ENCODE measurements at regions not wholly inside any gene's neighbourhood (a gene's known extent, or its start where the extent isn't known, plus 50 kb on each side); places are given as distances from the start of the nearest gene placed in this dataset.
"Not testable (repeated sequence)": the region's sequence is repeated elsewhere in the genome, so short reads cannot be mapped to it uniquely, and the experiment has no call there.

DNA sequence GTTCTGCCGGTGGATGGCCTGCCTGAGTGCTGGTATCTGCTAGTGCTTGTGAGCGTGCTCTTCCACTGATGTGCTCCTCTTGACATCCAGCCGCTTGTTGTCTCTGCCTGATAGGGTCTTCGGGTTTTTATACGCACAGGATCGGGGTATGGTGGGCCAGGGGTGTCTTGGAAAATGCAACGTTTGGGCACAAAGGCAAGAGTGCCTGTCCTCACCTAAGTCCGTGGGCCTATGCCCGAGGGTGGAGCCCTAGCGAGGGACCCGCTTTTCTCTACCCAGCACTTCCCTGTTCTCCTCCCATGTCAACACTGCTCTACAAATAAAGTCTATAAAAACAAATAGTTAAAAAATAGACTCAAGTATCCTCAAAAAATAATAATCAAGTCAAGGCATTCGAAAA is 1007.8 kb downstream of the PLA2G4A start:
- H3K4me1 ChIP-seq (ENCODE audit: insufficient read depth, low read length), result no peaks in the 10 kb centered on the region
- H3K36me3 ChIP-seq (ENCODE audit: insufficient read depth, low read length), result no peaks in the 10 kb centered on the region
- H3K27me3 ChIP-seq (ENCODE audit: insufficient read depth, low read length), result no peaks in the 10 kb centered on the region
- WGBS, result 96% methylated on average over 11 of the region's 12 CpGs
- peaks cover 3% of the 10 kb centered on the region; the same call in 1 of the 2 replicates for H3K9me3 ChIP-seq (ENCODE audit: insufficient read depth, low read depth, low read length)
- no peak overlapping the region for H3K27ac ChIP-seq (ENCODE audit: low read depth, low read length)
- no peak overlapping the region for H3K4me3 ChIP-seq (ENCODE audit: low read length)
- no peak overlapping the region for H3K9ac ChIP-seq (ENCODE audit: low read depth, low read length)

DNA sequence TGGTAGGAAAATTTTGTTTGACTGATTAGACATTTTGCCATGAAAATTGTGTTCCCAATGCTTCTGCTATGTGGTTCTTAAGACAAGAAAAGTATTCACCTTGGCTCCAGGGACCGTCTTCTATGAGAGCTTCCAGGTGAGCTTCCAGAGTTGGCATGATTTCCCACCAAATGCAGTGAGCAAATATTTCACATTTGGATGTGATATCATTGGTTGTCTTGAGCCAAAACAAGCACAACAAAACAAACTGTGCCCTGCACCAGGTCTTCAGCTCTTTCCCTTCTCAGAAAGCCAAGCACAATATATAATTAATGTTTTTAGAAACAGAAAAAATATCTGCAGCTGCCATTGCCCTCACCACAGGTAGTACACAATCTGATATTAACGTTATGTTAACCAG is 1009.0 kb downstream of the PLA2G4A start:
- Histone ChIP-seq H3K9me3 (ENCODE audit: insufficient read depth, low read depth, low read length) (peaks cover 11% of the 10 kb centered on the region), H3K4me1 (ENCODE audit: insufficient read depth, low read length) (no peaks in the 10 kb centered on the region), H3K27me3 (ENCODE audit: insufficient read depth, low read length) (no peaks in the 10 kb centered on the region), H3K27ac (ENCODE audit: low read depth, low read length) (no peak overlapping the region), H3K4me3 (ENCODE audit: low read length) (no peak overlapping the region), H3K9ac (ENCODE audit: low read depth, low read length) (no peak overlapping the region), H3K36me3 (ENCODE audit: insufficient read depth, low read length) (no peaks in the 10 kb centered on the region)
- 84% methylated on average over 1 of the region's 2 CpGs for WGBS

DNA sequence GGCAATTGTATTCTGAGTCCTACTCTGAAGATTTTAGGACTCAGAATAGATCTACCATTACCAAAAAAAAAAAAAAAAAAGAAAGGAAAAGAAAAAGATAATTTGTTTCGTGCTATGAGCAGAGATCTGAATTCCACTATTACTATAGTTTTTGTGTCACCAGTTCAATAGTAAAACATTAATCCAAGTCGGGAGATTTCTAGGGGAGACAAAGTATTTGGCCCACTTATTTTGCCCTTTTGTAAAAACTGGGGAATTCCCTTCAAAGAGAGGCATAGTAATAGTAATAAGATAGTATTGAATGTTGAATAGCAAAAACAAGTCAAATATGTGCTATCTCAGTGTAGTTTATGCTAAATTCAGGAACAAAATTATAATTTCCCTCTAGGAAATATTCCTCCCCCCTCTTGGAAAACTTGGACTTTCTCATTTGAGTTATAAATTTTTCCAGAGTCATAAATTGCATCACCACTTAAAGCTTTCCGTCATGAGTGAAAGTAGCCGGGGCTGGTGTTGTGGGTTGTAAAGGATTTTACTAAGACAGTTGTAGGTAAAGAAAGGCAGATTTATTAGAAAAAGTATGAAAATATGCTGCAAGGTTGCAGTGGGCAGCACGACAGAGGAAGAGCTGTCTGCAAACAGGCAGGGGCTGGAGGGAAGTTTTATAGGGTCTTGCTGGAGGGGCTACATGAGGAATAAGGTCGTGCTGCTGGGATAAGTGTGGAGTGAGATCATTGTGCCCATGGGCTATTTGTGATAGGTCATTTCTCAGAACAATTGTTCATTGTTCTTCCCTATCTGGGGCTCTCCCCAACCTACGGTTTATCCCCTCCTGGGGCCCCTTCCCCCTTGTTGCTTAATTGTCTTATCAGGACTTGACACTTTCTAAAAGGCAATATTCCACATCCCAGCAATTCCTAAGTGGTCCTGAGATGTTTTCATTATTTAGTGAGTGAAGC is 1009.9 kb downstream of the PLA2G4A start:
- Histone ChIP-seq H3K36me3 (ENCODE audit: insufficient read depth, low read length) (no peaks in the 10 kb centered on the region), H3K4me3 (ENCODE audit: low read length) (no peak overlapping the region), H3K9ac (ENCODE audit: low read depth, low read length) (no peak overlapping the region), H3K27ac (ENCODE audit: low read depth, low read length) (no peak overlapping the region), H3K9me3 (ENCODE audit: insufficient read depth, low read depth, low read length) (peaks cover 19% of the 10 kb centered on the region), H3K27me3 (ENCODE audit: insufficient read depth, low read length) (no peaks in the 10 kb centered on the region), H3K4me1 (ENCODE audit: insufficient read depth, low read length) (no peaks in the 10 kb centered on the region)
- 88% methylated on average over 6 of the region's 7 CpGs for WGBS

DNA sequence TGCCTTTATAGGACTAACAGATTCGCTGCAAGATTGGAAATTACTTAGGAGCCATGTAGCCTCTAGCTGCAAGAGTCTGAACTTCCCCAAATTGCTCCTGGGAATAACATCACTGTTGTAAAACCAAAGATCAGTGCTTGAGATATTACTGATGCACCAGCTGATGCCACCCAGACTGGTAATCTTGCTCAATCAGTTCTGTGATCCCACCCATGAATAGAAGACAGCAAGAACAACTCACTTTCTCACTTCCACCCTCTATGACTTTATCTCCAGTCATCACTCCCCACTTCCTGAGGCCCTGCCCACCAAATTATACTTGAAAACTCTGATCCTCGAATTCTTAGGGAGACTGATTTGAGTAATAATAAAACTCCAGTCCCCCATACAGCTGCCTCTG is 1011.1 kb downstream of the PLA2G4A start:
- Histone ChIP-seq H3K9ac (ENCODE audit: low read depth, low read length) (no peak overlapping the region), H3K36me3 (ENCODE audit: insufficient read depth, low read length) (no peaks in the 10 kb centered on the region), H3K27me3 (ENCODE audit: insufficient read depth, low read length) (no peaks in the 10 kb centered on the region), H3K9me3 (ENCODE audit: insufficient read depth, low read depth, low read length) (peaks cover 22% of the 10 kb centered on the region), H3K27ac (ENCODE audit: low read depth, low read length) (no peak overlapping the region), H3K4me3 (ENCODE audit: low read length) (no peak overlapping the region), H3K4me1 (ENCODE audit: insufficient read depth, low read length) (no peaks in the 10 kb centered on the region)
- WGBS, result 92% methylated on average over 2 of the region's 2 CpGs

DNA sequence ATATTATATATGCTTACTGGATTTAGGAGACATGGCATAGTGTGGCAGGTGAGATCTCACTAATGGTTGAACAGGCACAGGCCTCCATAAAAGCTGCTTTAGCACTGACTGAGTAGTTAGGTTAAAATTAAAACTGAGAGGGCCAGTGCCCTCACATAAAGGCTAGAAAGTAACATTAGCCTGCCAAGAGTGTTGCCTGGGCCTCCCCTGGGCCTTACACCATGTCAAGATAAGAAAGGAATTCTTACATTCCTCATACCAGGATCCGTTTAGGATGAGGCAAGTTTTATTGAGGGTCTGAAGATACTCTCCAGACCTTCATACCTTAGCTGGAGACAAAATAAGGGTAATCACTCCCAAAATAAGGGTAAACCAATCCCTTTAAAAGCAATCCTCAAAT is 1011.8 kb downstream of the PLA2G4A start:
- WGBS, result 90% methylated on average over 1 of the region's 1 CpG

DNA sequence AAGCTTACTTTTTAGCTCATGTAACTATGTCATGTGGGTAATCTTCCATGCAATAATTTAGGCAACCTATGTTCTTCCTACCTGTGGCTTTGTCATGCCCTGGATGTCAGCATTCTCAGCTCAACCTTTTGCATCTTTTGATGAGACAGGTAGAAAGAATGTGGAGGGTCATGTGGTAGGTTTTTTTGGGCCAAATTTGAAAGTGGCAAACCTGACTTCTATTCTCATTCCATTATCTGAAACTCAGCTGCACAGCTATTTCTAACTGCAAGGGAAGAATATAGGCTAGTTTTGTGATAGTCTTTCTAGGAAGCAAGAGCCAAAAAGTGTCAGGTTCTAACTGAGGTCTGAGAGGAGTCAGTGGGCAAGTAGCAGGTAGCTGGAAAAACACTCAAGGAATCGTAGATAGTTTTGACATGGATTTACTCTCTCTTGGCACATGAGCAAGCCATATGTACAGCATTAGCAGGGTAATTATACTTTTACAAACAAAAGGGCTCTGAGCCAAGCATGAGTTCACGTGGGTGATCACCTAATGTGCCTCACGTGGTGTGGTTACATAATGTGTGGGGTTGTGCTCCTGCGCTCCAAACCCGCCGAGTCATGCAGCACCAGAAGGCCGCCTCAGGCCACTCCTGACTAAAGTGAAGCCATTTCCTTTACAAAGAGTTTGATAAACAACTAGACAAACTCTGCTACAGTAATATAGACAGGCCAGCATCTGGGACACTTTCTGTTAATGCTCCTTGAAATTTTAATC is 1013.8 kb downstream of the PLA2G4A start:
- no peaks in the 10 kb centered on the region for H3K4me1 ChIP-seq (ENCODE audit: insufficient read depth, low read length)
- 92% methylated on average over 7 of the region's 7 CpGs for WGBS
- no peaks in the 10 kb centered on the region for H3K36me3 ChIP-seq (ENCODE audit: insufficient read depth, low read length)
- H3K9ac ChIP-seq (ENCODE audit: low read depth, low read length), result no peak overlapping the region
- peaks cover 22% of the 10 kb centered on the region for H3K9me3 ChIP-seq (ENCODE audit: insufficient read depth, low read depth, low read length)
- no peak overlapping the region for H3K27ac ChIP-seq (ENCODE audit: low read depth, low read length)
- H3K27me3 ChIP-seq (ENCODE audit: insufficient read depth, low read length), result no peaks in the 10 kb centered on the region
- H3K4me3 ChIP-seq (ENCODE audit: low read length), result no peak overlapping the region

More for the DNA sequence above, 1011.8 kb downstream of the PLA2G4A start:
- Histone ChIP-seq H3K9ac (ENCODE audit: low read depth, low read length) (no peak overlapping the region), H3K4me1 (ENCODE audit: insufficient read depth, low read length) (no peaks in the 10 kb centered on the region), H3K27me3 (ENCODE audit: insufficient read depth, low read length) (no peaks in the 10 kb centered on the region), H3K27ac (ENCODE audit: low read depth, low read length) (no peak overlapping the region), H3K9me3 (ENCODE audit: insufficient read depth, low read depth, low read length) (peaks cover 22% of the 10 kb centered on the region), H3K36me3 (ENCODE audit: insufficient read depth, low read length) (no peaks in the 10 kb centered on the region), H3K4me3 (ENCODE audit: low read length) (no peak overlapping the region)

DNA sequence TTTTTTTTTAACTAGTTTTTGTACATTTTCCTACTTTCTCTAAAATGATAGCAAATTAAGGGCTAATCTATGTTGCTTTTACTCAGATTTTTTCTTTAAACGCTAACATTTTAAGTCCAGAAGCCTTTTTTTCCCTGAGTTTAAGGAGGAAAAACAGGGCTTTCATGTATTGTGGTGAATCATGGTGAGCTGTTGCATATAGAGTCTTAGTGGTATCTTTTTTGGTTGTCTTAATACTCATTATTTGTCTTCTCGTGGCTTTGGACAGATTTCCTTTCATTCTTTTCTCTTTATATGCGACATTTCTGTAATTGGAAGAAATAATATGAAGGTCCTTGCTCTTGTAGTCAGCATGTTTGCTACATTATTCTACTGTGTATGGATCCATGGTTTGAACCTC is 1015.6 kb downstream of the PLA2G4A start:
- Histone ChIP-seq H3K4me3 (ENCODE audit: low read length) (no peak overlapping the region), H3K27ac (ENCODE audit: low read depth, low read length) (no peak overlapping the region), H3K36me3 (ENCODE audit: insufficient read depth, low read length) (no peaks in the 10 kb centered on the region), H3K9me3 (ENCODE audit: insufficient read depth, low read depth, low read length) (peaks cover 22% of the 10 kb centered on the region), H3K4me1 (ENCODE audit: insufficient read depth, low read length) (no peaks in the 10 kb centered on the region), H3K9ac (ENCODE audit: low read depth, low read length) (no peak overlapping the region), H3K27me3 (ENCODE audit: insufficient read depth, low read length) (no peaks in the 10 kb centered on the region)
- 100% methylated on average over 3 of the region's 3 CpGs for WGBS

DNA sequence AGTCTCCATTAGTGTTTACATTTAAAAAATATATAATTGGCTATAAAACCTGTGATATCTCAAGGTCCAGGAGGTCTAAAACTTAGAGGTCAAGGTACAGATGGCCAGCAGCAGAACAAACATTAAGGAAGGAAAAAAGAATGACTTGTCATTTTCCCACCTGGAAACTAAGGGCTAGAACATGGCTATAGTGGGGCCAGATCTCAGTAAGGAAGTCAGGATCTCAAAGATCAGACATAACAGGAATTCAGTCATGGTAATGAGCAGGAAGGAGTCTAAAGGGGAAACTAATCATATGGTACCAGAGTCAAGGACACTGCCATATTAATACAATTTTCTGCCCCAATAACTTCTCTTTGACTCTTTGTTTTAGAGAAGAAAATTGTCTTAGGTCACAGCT is 1018.8 kb downstream of the PLA2G4A start:
- no peak overlapping the region for H3K9ac ChIP-seq (ENCODE audit: low read depth, low read length)

DNA sequence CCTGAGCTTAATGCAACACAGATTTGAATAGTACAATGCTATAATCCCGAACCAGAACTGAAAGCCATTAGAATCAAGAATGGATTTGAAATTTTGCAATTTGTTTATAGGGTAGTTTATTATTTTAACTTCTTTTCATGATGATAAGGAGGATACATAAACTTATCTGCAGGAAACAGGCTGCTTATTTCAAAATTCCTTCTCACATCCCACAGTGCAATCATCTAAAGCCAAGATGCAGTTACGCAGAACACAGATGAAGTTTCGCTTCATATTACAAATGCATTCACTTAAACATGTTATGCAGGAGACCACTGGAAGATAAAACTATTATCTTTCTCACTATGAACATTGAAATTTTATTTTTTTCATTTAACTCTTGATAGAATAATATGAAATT is 1019.6 kb downstream of the PLA2G4A start:
- H3K9ac ChIP-seq (ENCODE audit: low read depth, low read length), result no peak overlapping the region
- no peak overlapping the region for H3K4me3 ChIP-seq (ENCODE audit: low read length)
- no peaks in the 10 kb centered on the region for H3K36me3 ChIP-seq (ENCODE audit: insufficient read depth, low read length)
- 98% methylated on average over 3 of the region's 3 CpGs for WGBS
- no peak overlapping the region for H3K27ac ChIP-seq (ENCODE audit: low read depth, low read length)
- H3K4me1 ChIP-seq (ENCODE audit: insufficient read depth, low read length), result no peaks in the 10 kb centered on the region
- no peaks in the 10 kb centered on the region for H3K27me3 ChIP-seq (ENCODE audit: insufficient read depth, low read length)
- 0 out of 2 replicates have a peak, but pooled peaks cover 6% of the 10 kb centered on the region for H3K9me3 ChIP-seq (ENCODE audit: insufficient read depth, low read depth, low read length)

More for the DNA sequence above, 1018.8 kb downstream of the PLA2G4A start:
- Histone ChIP-seq H3K4me3 (ENCODE audit: low read length) (no peak overlapping the region), H3K4me1 (ENCODE audit: insufficient read depth, low read length) (no peaks in the 10 kb centered on the region), H3K9me3 (ENCODE audit: insufficient read depth, low read depth, low read length) (peaks cover 14% of the 10 kb centered on the region), H3K27ac (ENCODE audit: low read depth, low read length) (no peak overlapping the region), H3K27me3 (ENCODE audit: insufficient read depth, low read length) (no peaks in the 10 kb centered on the region), H3K36me3 (ENCODE audit: insufficient read depth, low read length) (no peaks in the 10 kb centered on the region)

DNA sequence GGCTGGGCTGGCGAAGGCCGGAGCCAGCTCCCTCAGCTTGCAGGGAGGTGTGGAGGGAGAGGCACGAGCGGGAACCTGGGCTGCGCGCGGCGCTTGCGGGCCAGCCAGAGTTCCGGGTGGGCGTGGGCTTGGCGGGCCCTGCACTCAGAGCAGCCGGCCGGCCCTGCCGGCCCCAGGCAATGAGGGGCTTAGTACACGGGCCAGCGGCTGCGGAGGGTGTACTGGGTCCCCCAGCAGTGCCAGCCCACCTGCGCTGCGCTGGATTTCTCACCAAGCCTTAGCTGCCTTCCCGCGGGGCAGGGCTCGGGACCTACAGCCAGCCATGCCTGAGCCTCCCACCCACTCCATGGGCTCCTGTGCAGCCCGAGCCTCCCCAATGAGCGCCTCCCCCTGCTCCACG is 1021.4 kb downstream of the PLA2G4A start:
- H3K36me3 ChIP-seq (ENCODE audit: insufficient read depth, low read length); H3K27ac ChIP-seq (ENCODE audit: low read depth, low read length); H3K27me3 ChIP-seq (ENCODE audit: insufficient read depth, low read length); H3K4me1 ChIP-seq (ENCODE audit: insufficient read depth, low read length); H3K9me3 ChIP-seq (ENCODE audit: insufficient read depth, low read depth, low read length); H3K4me3 ChIP-seq (ENCODE audit: low read length); H3K9ac ChIP-seq (ENCODE audit: low read depth, low read length): not testable (repeated sequence)
- WGBS, result 93% methylated on average over 26 of the region's 26 CpGs

DNA sequence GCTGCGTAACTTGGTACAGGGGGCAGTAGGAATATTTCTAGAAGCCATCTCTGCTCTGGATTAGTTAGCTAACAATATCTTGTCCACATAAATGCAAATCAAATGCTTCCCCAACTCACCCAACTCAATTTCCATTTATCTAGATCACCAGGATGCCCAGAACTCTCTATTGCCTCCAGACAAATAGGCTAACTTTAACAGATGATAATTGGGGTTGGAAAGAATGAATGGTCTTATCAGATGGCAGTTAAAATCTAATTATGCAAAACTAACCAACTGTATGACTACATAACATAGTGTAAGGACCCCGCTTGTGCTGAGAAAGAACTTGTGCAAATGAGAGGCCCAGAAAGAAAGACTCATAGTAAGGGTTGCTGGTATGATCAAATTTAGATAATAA is 1024.8 kb downstream of the PLA2G4A start:
- no peaks in the 10 kb centered on the region for H3K27me3 ChIP-seq (ENCODE audit: insufficient read depth, low read length)
- no peak overlapping the region for H3K4me3 ChIP-seq (ENCODE audit: low read length)
- WGBS, result 94% methylated on average over 2 of the region's 2 CpGs
- H3K4me1 ChIP-seq (ENCODE audit: insufficient read depth, low read length), result no peaks in the 10 kb centered on the region
- H3K27ac ChIP-seq (ENCODE audit: low read depth, low read length), result no peak overlapping the region
- no peak overlapping the region for H3K9ac ChIP-seq (ENCODE audit: low read depth, low read length)
- H3K36me3 ChIP-seq (ENCODE audit: insufficient read depth, low read length), result no peaks in the 10 kb centered on the region
- no peaks in the 10 kb centered on the region for H3K9me3 ChIP-seq (ENCODE audit: insufficient read depth, low read depth, low read length)

All from HUES64 (cell line).